Middle frontal gyrus (tissue), 1 donor: ENCODE measurements at regions not wholly inside any gene's neighbourhood (a gene's known extent, or its start where the extent isn't known, plus 50 kb on each side); places are given as distances from the start of the nearest gene placed in this dataset.

Experiments used
- DNase-seq: peaks from one replicate; pipeline ENCODE4 v3.0.0-alpha.2; 2015; ENCODE audit warnings: low spot score; ENCODE audit errors: extremely low spot score

GRCh38 chr18:52045946-52046675 is 293.9 kb upstream of the DCC start:
- DNase-seq: no peak

- DNase-seq: no peak
Measured at GRCh38 chr18:52046842-52047241, 293.2 kb upstream of the DCC start.

DNA sequence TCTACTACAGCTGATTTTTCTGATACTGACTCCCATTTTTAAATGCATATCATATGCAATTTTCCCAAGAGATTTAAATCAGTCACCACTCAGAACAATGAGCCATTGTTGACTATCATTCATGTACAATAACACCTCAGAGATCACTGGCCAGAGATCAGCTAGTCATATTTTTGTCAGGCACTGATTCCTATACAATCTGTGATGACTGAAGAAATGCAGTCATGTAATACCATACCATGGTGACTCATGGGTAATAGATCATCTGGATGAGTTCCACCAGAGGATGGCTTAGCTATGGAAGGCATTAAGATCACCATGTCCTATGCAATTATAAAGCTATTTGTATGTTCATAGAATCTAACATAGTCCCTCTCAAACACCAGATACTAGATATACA is 285.7 kb upstream of the DCC start:
- no peak for DNase-seq

DNA sequence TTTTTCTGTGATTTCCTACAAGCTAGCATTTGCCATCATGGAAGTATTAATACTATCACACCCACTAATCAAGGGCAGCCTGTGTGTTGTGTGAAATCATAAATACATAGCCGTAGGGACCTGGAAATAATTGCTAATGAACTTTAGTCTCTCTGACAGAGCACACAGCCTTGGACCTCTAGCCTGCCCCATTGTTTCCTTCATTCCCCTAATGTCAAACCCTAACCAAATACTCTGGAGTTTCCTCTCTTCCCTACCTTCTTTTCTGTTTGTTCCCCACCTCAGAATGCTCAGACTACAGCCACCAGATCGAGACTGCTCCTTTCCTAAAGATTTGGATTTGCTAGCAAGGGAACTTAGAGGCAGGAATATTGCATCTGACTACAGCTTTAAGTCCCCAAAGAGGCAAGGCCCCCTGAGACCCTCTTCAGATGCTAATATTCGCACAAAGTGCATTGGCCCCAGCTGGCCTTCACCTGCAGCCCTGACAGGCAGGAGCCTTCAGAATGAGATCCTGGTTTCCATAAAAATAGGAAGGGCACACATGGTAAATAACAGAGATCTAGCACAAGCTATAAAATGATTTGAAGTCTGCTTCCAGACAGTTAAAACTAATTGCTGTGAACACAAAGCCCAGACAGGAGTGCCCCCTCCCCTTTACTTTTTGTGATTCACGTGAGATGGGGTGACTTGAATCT is 279.2 kb upstream of the DCC start:
- no peak for DNase-seq

DNA sequence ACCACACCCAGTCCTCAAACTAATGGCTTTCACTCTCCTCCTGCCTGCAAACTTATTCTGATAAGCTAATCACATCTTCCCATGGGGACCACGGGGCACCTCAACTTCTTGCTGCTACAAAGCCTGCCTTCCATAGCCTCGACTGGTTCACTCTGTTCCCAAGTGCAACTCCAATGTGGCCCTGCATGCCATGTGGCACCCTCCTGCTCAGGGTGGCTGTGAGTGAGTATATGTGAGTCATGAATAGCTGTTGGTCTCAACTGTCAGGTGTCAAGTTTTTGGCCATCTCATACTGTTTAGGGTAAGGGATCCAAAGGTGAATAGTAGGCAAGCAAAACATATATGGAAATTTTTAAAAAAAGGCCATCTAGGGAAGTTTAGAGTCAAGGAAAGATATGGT is 276.1 kb upstream of the DCC start:
- no peak for DNase-seq

DNA sequence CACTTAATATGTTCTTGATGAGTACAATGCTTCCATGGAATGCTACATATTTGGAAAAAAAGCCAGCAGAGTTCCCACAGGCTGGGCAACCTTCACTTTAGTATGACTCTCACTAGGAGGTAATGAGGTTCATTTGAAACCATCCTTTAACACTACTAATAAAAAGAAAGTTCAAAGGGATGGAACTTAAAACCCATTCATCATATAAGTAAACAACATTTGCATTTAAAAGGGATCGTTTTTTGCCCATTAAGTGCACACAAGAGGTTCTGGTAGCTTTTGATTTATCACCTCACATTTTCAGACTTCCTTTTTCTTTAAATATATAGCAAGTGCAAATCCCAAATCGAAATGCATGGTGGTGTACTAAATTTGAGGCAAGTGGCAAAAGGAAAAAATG is 270.8 kb upstream of the DCC start:
- no peak for DNase-seq

GRCh38 chr18:52070291-52070756 is 269.7 kb upstream of the DCC start:
- DNase-seq: no peak

DNA sequence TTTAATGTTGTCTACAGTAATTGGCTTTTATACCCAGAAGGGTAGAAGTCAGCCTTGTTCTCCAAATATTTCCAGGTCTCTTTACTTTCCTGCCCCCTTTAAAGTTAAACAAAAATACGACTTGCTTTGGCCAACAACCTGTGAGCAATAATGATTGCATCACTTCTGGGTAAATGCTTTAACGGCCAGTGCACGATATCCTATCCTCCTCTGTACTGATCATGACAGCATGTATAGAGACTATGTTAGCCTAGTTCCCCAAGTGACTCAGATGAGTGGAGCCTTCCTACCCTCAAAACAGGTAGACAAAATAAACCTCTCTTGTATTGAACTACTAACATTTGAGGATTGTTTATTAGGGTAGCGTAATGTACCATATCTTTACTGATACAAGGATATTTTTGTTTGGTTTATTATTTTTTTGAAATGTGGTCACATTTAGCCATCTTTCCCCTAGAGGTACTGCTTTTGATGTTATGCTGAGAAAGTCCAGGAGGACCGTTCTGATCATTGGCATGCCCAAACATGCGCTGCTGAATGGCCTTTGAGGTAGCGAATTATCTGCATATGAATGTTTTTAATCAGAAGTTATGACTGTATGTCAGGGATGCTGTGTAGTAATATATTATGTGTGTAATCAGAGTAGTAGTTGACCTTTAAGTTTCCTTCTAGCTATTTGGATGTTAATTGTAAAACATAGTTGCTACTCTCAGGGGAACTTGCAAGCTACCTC is 262.6 kb upstream of the DCC start:
- DNase-seq: no peak

DNA sequence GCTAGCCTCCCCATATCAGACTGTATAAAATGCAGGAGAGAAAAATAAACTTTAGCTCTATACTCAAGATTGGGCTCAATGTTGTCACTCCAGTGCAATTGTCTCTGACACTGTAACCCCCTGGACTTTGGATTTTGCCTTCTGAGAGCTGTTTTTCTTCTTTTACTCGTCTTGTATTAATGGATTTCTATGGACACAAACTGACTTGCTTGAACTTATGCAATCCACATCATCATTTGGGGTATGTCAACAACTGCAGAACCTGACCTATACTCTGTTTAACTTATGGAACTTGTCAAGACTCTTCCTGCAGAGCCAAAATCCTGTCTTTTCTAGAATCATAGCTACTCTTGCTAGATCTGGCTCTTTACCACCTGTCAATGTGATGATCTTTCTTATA is 257.8 kb upstream of the DCC start:
- no peak for DNase-seq

DNA sequence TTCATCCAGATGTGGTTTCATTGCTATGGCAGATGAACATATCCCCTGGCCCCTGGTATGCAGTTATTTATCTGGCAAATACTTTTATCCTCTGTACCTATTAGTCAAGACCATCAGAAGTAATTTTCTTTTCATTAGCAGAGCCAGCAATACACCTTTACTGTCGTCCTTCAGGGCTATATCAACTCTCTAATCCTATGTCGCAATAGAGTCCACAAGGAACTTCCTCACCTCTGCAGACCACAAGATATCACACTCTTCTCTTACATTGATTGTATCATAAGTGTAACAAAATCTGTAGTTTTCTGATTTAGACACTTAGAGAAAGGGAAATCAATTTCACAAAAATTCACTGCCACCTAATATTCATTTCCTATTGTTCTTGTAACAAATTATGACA is 252.9 kb upstream of the DCC start:
- DNase-seq: no peak

DNA sequence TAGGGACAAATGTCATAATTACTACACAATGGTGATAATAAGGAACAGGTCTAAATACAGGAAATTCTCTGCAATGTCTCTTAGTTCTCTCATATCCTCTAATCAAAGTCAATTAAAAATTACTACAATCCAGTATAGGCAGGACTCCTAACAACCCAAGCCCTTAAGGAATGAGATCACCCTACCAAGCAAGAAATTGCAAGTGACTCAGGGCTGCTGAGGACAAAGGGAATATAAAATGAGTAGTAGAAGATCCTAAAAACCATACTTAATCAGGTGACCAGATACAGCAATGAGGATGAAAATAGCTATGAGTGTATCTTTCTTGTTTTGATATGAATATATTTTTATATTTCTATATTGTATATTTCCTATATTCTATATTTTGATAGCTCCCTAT is 250.0 kb upstream of the DCC start:
- no peak for DNase-seq

DNA sequence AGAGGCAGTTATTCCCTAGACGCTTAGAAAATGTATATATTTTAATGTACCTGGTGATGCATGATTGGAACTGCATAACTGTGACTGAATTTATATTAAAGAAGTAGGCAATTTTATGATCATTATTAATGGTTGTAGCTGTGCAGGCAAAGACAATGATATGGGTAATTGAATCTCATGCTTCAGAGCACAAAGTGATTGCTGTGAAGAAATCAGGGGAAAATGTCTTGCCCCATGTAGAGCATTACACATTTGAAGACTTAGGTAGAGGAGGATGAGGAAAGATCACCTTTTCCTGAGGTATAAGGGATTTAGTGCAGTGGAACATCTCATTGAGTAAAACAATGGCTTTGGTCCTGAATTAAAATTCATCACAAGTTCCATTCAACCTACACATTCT is 246.8 kb upstream of the DCC start:
- DNase-seq: no peak

- DNase-seq: no peak
Measured at GRCh38 chr18:52118684-52119083, 221.3 kb upstream of the DCC start.

- no peak for DNase-seq
Measured at GRCh38 chr18:52130624-52131301, 209.2 kb upstream of the DCC start.

DNA sequence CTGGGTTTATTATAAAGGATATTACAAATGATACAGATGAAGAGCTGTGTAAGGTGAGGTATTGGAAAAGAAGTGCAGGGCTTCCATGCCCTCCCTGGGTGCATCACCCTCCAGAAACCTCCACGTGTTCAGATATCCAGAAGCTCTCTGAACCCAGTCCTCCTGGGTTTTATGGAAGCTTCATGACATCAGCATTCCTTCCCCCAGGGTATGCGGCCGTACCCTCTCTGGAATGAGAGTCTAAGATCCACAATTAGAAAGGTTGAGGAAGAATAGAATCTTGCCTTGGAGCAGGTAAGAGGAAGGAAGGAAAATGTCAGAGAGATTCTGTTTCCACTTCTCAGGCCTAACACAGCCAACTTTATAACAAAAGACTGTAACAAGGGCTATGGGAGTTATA is 208.2 kb upstream of the DCC start:
- no peak for DNase-seq

DNA sequence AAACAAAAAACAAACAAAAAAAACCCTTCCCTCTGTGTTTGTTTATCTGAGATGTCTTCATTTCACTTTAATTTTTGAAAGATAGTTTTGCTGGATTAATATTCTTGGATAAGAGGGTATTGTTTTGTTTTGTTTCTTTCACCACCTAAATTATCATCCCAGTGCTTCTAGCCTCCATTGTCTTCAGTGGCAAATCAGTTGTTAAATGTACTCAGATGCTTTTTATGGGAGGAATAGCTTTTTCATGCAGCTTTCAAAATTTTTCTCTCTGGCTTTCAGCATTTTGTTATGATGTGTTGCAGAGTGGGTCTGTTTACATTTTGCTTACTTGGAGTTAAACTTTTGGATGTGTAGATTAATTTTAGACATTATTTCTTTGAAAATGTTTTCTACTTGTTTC is 203.5 kb upstream of the DCC start:
- DNase-seq: no peak

DNA sequence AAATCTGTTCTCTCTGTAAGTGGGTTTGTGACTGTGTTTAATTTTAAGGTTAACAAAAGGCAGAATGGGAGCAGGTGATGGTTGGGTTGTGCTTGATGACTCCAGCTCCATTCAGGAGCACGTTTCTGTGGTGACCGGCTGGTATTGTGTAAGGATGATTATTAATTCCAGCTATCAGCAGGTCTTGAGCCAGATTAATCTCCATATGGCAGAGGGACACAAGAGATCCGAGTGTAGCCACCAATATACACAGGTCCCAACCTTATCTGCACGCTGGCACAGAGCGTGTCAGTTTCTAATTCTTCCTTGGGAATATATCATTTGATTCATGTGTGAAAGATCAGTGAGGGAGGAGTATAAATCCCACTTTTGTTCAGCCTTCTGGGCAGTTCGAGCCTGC is 199.0 kb upstream of the DCC start:
- no peak for DNase-seq

DNA sequence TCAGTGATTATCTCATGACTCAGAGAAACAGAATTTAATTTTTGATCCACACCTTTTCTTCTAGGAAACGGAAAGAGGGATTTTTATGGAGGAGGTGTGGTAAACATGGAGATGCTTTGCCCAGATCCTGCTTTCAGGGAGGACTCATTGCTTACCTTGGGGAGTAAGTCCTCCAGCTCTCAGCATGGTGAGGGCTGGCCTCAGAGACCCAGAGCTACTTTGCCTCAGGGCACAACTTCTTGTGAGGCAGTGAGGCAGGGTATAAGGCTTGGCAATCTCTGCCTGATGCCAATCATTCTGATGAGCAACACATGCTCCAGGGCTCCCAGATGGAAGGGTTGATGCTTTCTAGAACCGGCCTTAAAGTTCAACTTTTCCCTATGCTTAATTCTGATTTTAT is 189.9 kb upstream of the DCC start:
- no peak for DNase-seq

GRCh38 chr18:52152036-52152435 is 188.0 kb upstream of the DCC start:
- no peak for DNase-seq

DNA sequence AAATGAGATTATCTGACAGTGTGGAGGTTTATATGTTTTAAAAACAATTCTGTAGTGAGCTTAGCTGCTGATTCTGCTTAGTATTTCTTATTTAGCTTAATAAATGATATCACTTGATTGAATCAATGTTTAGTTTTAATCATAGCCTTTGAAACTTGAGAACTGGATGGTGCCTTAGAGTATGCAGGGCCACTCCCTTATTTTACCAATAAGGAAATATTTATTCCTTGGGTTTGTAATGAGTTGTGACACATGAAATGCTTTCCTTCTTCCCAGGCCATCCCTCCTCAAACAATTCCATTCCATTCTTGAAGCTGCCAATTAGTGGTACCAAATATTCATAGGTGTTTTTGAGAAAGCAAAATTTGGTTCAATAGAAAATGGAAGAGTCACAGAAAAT is 183.8 kb upstream of the DCC start:
- DNase-seq: no peak

DNA sequence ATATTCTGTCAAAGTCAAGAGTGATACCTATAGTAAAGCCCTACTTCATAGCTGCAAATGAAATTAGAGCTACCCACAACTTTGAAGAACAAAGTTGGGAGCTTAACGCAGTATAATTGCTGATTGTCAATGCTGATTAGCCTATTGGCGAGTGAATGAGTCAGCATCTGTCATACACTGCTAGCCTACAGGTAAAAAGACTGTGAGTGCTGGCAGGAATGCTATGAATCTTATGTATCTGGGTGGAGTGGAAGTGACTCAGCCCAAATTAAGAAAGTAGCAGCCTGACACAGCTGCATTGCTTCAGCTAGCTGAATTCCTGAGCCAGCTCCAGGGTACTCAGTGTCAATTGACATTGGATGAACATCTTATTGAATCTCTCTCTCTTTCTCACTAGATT is 179.4 kb upstream of the DCC start:
- no peak for DNase-seq

GRCh38 chr18:52163478-52163877 is 176.5 kb upstream of the DCC start:
- no peak for DNase-seq
